Body of pancreas (tissue), 4 donors: ENCODE measurements at regions not wholly inside any gene's neighbourhood (a gene's known extent, or its start where the extent isn't known, plus 50 kb on each side); places are given as distances from the start of the nearest gene placed in this dataset.
"Not testable (repeated sequence)": the region's sequence is repeated elsewhere in the genome, so short reads cannot be mapped to it uniquely, and the experiment has no call there.

Source experiments
- POLR2A ChIP-seq, 3 donors: fragments of 450-650 bp; IDR thresholded peaks; one replicate each; pipeline ENCODE4 v1.6.1; 2016; ENCODE audit warnings: antibody characterized with exemption in 3 of 3, mild to moderate bottlenecking in 2 of 3
- TF ChIP-seq, protein P1 (sequence below), 7 experiments: fragments of 450-650 bp in 4 of 7; fragments of 200-600 bp in 3 of 7; sonication (generic) in 3 of 7; IDR thresholded peaks; one replicate each; pipeline ENCODE4 v1.5.1; 2016 to 2019; ENCODE audit warnings: antibody characterized with exemption in 7 of 7

DNA sequence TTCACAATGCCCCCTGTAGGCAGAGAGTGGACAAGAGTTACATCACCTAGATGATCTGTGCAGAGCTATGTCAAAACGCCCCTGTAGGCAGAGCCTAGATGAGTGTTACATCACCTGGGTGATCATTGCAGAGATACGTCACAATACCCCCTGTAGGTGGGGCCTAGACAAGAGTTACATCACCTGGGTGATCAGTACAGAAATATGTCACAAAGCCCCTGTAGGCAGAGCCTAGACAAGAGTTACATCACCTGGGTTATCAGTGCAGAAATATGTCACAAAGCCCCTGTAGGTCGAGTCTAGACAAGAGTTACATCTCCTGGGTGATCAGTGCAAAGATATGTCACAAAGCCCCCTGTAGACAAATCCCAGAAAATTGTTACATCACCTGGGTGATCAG is 136.6 kb upstream of the FRG2B start:
- TF ChIP-seq, protein P1, sequence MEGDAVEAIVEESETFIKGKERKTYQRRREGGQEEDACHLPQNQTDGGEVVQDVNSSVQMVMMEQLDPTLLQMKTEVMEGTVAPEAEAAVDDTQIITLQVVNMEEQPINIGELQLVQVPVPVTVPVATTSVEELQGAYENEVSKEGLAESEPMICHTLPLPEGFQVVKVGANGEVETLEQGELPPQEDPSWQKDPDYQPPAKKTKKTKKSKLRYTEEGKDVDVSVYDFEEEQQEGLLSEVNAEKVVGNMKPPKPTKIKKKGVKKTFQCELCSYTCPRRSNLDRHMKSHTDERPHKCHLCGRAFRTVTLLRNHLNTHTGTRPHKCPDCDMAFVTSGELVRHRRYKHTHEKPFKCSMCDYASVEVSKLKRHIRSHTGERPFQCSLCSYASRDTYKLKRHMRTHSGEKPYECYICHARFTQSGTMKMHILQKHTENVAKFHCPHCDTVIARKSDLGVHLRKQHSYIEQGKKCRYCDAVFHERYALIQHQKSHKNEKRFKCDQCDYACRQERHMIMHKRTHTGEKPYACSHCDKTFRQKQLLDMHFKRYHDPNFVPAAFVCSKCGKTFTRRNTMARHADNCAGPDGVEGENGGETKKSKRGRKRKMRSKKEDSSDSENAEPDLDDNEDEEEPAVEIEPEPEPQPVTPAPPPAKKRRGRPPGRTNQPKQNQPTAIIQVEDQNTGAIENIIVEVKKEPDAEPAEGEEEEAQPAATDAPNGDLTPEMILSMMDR (IDR thresholded peaks at IDR 0.05) = not testable (repeated sequence)
- TF ChIP-seq POLR2A (IDR thresholded peaks at IDR 0.05) = not testable (repeated sequence)
